GM06990 (cell line): ENCODE measurements at regions not wholly inside any gene's neighbourhood (a gene's known extent, or its start where the extent isn't known, plus 50 kb on each side); places are given as distances from the start of the nearest gene placed in this dataset.

Experiments used
- DNase-seq: peaks from one replicate; pipeline ENCODE4 v3.0.0-alpha.2; 2011; ENCODE audit not compliant: insufficient read length; ENCODE audit errors: extremely low read depth
- H3K27me3 ChIP-seq: replicated peaks from 2 replicates; pipeline ENCODE4 v1.6.0; 2011; ENCODE audit warnings: low read length; ENCODE audit not compliant: control insufficient read depth, insufficient read depth
- H3K36me3 ChIP-seq: 2 replicates; pipeline ENCODE4 v1.5.1; 2011; ENCODE audit warnings: low read length; ENCODE audit not compliant: control insufficient read depth, insufficient read depth
- H3K4me3 ChIP-seq: replicated peaks from 2 replicates; pipeline ENCODE4 v1.5.1; 2011; ENCODE audit warnings: low read depth, mild to moderate bottlenecking, control low read depth, low read length
- CTCF ChIP-seq: IDR thresholded peaks from 2 replicates; pipeline ENCODE4 v1.5.1; 2011; ENCODE audit warnings: low read length, control low read depth, mild to moderate bottlenecking, inconsistent platforms; ENCODE audit not compliant: insufficient read depth, poor library complexity, severe bottlenecking

DNA sequence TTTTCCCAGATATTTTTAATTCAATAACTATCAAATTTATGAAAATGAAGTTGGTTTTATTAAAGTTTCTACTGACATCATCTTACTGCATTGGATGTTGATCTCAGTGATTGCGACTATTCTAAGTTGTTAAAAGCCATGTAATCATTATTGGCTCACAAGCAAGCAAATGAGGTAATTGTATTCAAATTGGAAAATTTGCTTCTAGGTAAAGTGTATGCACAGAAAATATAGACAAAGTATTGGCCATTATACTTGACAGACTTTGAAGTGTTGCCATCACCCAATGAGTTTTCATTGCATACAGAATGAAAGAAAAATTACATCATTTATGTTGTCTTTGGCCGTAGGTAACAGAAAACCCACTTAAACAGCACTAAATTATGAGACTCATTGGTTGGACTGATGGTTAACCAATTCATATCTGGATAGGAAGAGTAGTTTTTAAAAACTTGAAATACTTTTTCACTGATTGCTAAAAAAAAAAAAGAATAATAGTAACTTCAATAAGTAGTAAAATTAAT, 299.2 kb downstream of the USP25 start:
- no peak for TF ChIP-seq CTCF
- Histone ChIP-seq H3K36me3 (no peaks in the 10 kb centered on the region), H3K4me3 (no peak overlapping the region), H3K27me3 (no peaks in the 10 kb centered on the region)
- no peak for DNase-seq

- no peak for TF ChIP-seq CTCF
- no peak overlapping the region for H3K4me3 ChIP-seq
- DNase-seq = no peak
- H3K36me3 ChIP-seq = no peaks in the 10 kb centered on the region
- H3K27me3 ChIP-seq = no peaks in the 10 kb centered on the region
These were observed 303.4 kb downstream of the USP25 start for GRCh38 chr21:16033193-16033592.

- no peak overlapping the region for H3K4me3 ChIP-seq
- DNase-seq = no peak
- no peaks in the 10 kb centered on the region for H3K36me3 ChIP-seq
- no peaks in the 10 kb centered on the region for H3K27me3 ChIP-seq
- TF ChIP-seq CTCF = no peak
These were observed 304.8 kb downstream of the USP25 start for GRCh38 chr21:16034446-16035190.

GRCh38 chr21:16037421-16037955, 307.7 kb downstream of the USP25 start:
- DNase-seq = no peak
- no peak for TF ChIP-seq CTCF
- H3K36me3 ChIP-seq = no peaks in the 10 kb centered on the region
- no peak overlapping the region for H3K4me3 ChIP-seq
- H3K27me3 ChIP-seq = no peaks in the 10 kb centered on the region

DNA sequence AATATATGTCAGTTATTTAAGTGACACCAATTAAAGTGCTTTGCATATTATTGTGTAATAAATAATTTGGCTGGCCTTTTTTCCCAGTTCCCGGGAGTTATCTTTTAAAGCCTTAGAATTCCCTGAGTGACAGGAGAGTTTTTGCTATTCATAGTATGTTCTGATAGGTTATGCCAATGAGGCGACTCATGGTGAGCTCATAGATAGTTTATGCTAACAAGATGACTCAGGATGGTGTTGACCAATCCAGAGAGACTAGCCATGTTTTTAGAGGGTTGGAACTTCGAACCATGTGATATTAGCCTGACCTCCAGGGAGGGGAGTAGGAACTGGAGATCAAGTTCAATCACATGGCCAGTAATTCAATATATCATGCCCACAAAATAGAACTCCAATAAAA, 310.8 kb downstream of the USP25 start:
- Histone ChIP-seq H3K27me3 (no peaks in the 10 kb centered on the region), H3K36me3 (no peaks in the 10 kb centered on the region), H3K4me3 (no peak overlapping the region)
- no peak for DNase-seq
- no peak for TF ChIP-seq CTCF

GRCh38 chr21:16044676-16045075, 314.9 kb downstream of the USP25 start:
- TF ChIP-seq CTCF = no peak
- Histone ChIP-seq H3K4me3 (no peak overlapping the region), H3K27me3 (no peaks in the 10 kb centered on the region), H3K36me3 (no peaks in the 10 kb centered on the region)
- no peak for DNase-seq
